ENCODE measurements at regions not wholly inside any gene's neighbourhood (a gene's known extent, or its start where the extent isn't known, plus 50 kb on each side); places are given as distances from the start of the nearest gene placed in this dataset.

DNA sequence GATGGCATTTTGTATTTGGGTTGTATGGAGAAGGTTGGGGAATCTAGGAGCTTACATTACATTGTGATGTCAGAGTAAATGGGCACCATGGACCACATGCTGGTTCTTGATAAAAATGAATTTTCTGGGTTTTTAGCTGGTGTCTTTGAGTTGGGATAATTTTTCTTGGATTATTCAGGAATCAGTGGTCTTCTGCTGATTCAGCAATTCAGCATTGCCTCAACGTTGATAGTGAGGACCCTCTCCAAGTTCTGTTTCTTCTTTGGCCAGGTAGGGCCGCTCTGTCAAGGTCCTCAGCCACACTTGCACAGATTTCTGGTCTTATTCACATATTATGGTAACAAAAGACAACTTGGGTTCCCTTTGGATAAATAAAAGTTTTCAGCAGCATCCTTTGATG lies 312.0 kb upstream of the TPK1 start:
- H3K9me3 ChIP-seq (replicated peaks), result no peaks in the 10 kb centered on the region
- intact Hi-C loops (cut with micrococcal nuclease), result no loop called here
- no peak for DNase-seq
- no peak overlapping the region for H3K27ac ChIP-seq (replicated peaks)
- H3K36me3 ChIP-seq, result no peaks in the 10 kb centered on the region
- no peaks in the 10 kb centered on the region for H3K4me1 ChIP-seq
- TF ChIP-seq, protein P1, sequence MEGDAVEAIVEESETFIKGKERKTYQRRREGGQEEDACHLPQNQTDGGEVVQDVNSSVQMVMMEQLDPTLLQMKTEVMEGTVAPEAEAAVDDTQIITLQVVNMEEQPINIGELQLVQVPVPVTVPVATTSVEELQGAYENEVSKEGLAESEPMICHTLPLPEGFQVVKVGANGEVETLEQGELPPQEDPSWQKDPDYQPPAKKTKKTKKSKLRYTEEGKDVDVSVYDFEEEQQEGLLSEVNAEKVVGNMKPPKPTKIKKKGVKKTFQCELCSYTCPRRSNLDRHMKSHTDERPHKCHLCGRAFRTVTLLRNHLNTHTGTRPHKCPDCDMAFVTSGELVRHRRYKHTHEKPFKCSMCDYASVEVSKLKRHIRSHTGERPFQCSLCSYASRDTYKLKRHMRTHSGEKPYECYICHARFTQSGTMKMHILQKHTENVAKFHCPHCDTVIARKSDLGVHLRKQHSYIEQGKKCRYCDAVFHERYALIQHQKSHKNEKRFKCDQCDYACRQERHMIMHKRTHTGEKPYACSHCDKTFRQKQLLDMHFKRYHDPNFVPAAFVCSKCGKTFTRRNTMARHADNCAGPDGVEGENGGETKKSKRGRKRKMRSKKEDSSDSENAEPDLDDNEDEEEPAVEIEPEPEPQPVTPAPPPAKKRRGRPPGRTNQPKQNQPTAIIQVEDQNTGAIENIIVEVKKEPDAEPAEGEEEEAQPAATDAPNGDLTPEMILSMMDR (IDR thresholded peaks at IDR 0.05; ENCODE audit: borderline replicate concordance), result no peak
- no peak overlapping the region for H3K4me3 ChIP-seq
- no peaks in the 10 kb centered on the region for H3K27me3 ChIP-seq (ENCODE audit: low read depth)

DNA sequence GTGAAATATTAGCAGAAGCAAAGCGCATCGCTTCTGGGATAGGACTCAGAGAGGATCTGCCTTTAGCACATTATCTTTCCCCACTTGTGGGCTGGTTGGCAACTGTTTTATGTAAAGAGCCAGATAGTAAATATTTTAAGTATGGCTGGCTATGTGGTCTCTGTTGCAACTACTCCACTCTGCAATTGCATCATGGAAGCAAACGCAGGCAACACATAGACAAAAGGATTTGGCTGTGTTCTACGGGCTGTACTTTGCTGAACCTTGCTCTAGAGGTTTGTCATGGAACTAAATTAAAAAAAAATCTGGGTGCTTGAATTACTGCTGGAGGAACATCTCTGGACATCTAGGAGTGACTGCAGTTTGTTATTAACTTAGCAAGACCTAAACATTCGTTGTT lies 307.8 kb upstream of the TPK1 start:
- Histone ChIP-seq H3K9me3 (replicated peaks) (no peaks in the 10 kb centered on the region), H3K4me1 (no peaks in the 10 kb centered on the region), H3K4me3 (no peak overlapping the region), H3K27ac (replicated peaks) (no peak overlapping the region), H3K36me3 (no peaks in the 10 kb centered on the region), H3K27me3 (ENCODE audit: low read depth) (no peaks in the 10 kb centered on the region)
- intact Hi-C loops (cut with micrococcal nuclease), result no loop called here
- no peak for DNase-seq
- TF ChIP-seq, protein P1 (IDR thresholded peaks at IDR 0.05; ENCODE audit: borderline replicate concordance), result no peak

DNA sequence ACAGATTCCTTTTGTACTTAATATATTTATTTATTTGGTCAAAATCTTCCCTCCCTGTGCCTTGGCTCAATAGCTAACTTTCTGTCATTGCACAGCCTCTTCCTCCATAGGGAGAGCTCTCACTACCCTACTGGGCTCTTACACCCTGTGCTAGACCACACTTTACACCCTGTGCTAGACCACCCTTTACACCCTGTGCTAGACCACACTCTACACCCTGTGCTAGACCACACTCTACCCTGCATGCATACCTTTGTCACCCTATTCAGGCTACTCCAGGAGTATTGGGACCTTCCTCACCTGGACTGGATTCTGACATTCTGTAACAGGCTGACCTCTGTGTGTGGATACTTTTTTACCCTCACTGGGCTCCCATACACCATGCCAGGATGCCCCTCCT lies 298.5 kb upstream of the TPK1 start:
- intact Hi-C loops (cut with micrococcal nuclease), result no loop called here
- Histone ChIP-seq H3K9me3 (replicated peaks) (no peaks in the 10 kb centered on the region), H3K4me1 (no peaks in the 10 kb centered on the region), H3K4me3 (no peak overlapping the region), H3K27me3 (ENCODE audit: low read depth) (no peaks in the 10 kb centered on the region), H3K36me3 (no peaks in the 10 kb centered on the region), H3K27ac (replicated peaks) (no peak overlapping the region)
- TF ChIP-seq, protein P1 (IDR thresholded peaks at IDR 0.05; ENCODE audit: borderline replicate concordance), result no peak
- DNase-seq, result no peak

DNA sequence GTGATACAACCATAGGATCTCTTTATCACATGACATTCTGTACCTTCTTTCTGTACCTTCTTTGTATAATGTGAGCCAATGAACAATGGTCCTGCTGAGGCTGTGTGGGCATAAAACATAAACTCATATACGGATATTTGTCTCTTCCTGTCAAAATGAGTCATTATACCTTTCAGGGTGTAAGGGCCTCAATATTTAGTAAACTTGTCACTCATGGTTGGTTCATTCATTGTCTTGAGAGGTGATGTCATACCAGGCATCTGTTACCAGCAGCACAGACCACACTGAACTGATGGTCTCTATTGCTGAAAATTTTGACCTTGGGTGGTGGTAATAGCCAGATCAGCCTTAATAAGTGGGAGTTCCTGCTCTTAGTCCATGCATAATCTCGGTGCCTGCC lies 287.6 kb upstream of the TPK1 start:
- intact Hi-C loops (cut with micrococcal nuclease), result no loop called here
- Histone ChIP-seq H3K27ac (replicated peaks) (no peak overlapping the region), H3K4me1 (no peaks in the 10 kb centered on the region), H3K27me3 (ENCODE audit: low read depth) (no peaks in the 10 kb centered on the region), H3K36me3 (no peaks in the 10 kb centered on the region), H3K9me3 (replicated peaks) (peaks cover 9% of the 10 kb centered on the region), H3K4me3 (no peak overlapping the region)
- TF ChIP-seq, protein P1 (IDR thresholded peaks at IDR 0.05; ENCODE audit: borderline replicate concordance), result no peak
- DNase-seq, result no peak

DNA sequence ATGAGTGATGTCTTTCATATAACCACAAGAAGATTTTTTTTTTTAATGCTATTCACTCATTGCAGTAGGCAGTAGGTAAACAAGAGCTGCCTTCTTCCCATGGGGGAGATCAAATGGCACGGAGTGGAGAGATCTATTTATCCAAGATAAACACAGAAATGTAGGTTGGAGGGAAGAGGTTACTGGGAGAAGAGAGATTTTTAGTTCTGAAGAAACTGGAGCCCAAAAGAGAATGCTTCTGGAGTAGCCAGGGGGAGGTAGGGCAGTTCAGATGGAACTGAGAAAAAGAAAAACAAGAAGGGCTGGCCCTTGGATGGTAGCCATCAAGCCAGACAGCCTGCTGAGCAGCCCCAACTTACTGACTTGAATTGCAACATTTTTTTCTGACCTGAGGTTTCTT lies 270.1 kb upstream of the TPK1 start:
- TF ChIP-seq, protein P1 (IDR thresholded peaks at IDR 0.05; ENCODE audit: borderline replicate concordance), result no peak
- DNase-seq, result peak; percentile 31
- Histone ChIP-seq H3K36me3 (no peaks in the 10 kb centered on the region), H3K4me1 (no peaks in the 10 kb centered on the region), H3K27me3 (ENCODE audit: low read depth) (no peaks in the 10 kb centered on the region), H3K9me3 (replicated peaks) (peaks cover 11% of the 10 kb centered on the region), H3K27ac (replicated peaks) (peak overlapping the region; percentile 31), H3K4me3 (no peak overlapping the region)
- intact Hi-C loops (cut with micrococcal nuclease), result no loop called here

DNA sequence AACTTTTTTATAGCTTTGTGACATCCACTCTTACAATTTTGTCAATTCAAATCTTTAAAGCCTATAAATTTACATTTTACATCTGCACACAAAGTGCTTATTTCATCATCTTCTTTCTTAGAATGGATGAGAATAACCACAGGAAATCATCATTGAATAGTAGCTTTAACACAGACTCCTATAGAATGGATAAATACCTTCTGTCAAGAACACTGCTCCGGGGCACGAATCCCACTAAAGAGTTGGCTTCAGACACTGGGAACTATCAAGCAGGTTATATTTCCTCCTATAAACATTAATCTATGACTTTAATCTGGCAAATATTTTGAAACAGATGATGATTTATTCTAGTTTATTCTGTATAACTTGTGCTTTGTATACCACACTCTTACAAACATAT lies 269.7 kb upstream of the TPK1 start:
- TF ChIP-seq, protein P1 (IDR thresholded peaks at IDR 0.05; ENCODE audit: borderline replicate concordance), result no peak
- Histone ChIP-seq H3K27me3 (ENCODE audit: low read depth) (no peaks in the 10 kb centered on the region), H3K36me3 (no peaks in the 10 kb centered on the region), H3K4me3 (no peak overlapping the region), H3K4me1 (no peaks in the 10 kb centered on the region), H3K27ac (replicated peaks) (peak overlapping the region; percentile 31), H3K9me3 (replicated peaks) (peaks cover 6% of the 10 kb centered on the region)
- no peak for DNase-seq
- intact Hi-C loops (cut with micrococcal nuclease), result no loop called here
